GM12873 (cell line): ENCODE measurements at regions not wholly inside any gene's neighbourhood (a gene's known extent, or its start where the extent isn't known, plus 50 kb on each side); places are given as distances from the start of the nearest gene placed in this dataset.

Source experiments
- CTCF ChIP-seq: IDR thresholded peaks from 2 replicates; pipeline ENCODE4 v1.5.1; 2012; ENCODE audit warnings: low read depth, mild to moderate bottlenecking, moderate library complexity, low read length, control low read depth; ENCODE audit not compliant: insufficient read depth; ENCODE audit errors: missing control alignments

GRCh38 chr16:86653285-86654006 is 75.1 kb downstream of the FOXL1 start:
- TF ChIP-seq CTCF, result no peak

GRCh38 chr16:86657972-86658371 is 79.6 kb downstream of the FOXL1 start:
- no peak for TF ChIP-seq CTCF

GRCh38 chr16:86660623-86661022 is 82.3 kb downstream of the FOXL1 start:
- TF ChIP-seq CTCF, result no peak

GRCh38 chr16:86661706-86662105 is 83.4 kb downstream of the FOXL1 start:
- TF ChIP-seq CTCF, result no peak

- no peak for TF ChIP-seq CTCF
These were observed 83.8 kb downstream of the FOXL1 start for GRCh38 chr16:86662195-86662594.

GRCh38 chr16:86662740-86663139 is 84.4 kb downstream of the FOXL1 start:
- TF ChIP-seq CTCF, result no peak

GRCh38 chr16:86663685-86664521 is 85.6 kb downstream of the FOXL1 start:
- TF ChIP-seq CTCF, result no peak
